HG03378 (cell line): ENCODE measurements at regions not wholly inside any gene's neighbourhood (a gene's known extent, or its start where the extent isn't known, plus 50 kb on each side); places are given as distances from the start of the nearest gene placed in this dataset.

ENCODE experiments used
- ATAC-seq: cut with Tn5 transposase; IDR thresholded peaks from one replicate; pipeline ENCODE4 v1.9.1; 2021; ENCODE audit warnings: mild to moderate bottlenecking, moderate library complexity; ENCODE audit not compliant: unreplicated experiment

GRCh38 chr13:83618966-83619365, 263.3 kb downstream of the SLITRK1 start:
- ATAC-seq, result no peak

- no peak for ATAC-seq
These were observed 268.8 kb downstream of the SLITRK1 start for GRCh38 chr13:83613524-83613923.

DNA sequence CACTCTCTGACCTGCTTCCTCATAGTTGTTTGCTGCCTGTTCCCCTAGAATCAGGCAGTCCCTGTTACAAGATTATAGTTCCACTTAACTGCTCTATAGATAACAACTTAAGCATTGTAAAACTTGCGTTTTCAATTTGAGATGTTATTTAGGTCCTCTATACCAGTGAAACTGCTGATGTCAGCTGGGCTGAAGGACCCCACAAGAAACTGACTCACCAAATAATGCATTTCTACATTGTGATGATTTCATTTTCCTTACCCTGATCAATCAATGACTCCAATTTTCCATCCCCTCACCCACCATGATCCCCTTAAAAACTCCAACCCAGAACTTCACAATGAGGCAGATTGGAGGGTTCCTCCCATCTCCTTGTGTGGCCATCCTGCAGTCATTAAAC, 280.7 kb downstream of the SLITRK1 start:
- no peak for ATAC-seq

DNA sequence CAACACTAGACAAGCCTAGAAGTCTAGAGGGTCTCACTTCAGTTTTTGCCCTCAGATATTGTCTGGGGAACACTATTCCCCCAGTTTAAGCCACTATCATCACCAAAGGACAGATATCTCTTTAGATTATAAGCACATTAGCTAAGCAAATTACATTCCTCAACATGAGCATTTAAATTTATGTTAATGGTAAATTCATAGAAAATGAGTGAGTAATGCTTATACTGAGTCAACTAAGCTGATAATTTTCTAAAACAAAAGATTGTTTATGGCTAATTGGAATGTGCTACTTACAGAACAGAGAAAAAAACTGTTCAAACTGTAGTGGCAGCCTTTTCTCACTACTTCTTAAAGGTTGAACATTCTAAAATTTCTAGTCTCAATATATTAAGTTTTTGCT, 290.2 kb downstream of the SLITRK1 start:
- no peak for ATAC-seq

DNA sequence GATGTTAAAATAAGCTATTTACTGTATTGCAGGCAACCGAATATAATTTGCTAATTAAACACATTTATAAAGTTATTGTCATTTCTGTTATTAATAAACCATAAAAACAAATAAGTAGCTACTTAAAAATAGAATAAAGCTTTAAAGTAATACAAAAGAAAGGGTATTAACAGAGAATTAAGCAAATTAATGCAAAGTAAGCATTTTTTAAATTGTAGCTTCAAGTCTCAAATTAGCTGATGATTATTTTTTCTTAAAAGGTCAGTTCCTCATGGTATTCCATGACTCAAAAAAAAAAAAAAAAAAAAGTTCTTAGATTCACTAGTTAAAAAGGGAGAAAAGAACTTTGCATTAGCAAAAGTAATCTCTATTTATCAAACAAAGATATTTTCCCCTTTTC, 292.5 kb downstream of the SLITRK1 start:
- no peak for ATAC-seq

DNA sequence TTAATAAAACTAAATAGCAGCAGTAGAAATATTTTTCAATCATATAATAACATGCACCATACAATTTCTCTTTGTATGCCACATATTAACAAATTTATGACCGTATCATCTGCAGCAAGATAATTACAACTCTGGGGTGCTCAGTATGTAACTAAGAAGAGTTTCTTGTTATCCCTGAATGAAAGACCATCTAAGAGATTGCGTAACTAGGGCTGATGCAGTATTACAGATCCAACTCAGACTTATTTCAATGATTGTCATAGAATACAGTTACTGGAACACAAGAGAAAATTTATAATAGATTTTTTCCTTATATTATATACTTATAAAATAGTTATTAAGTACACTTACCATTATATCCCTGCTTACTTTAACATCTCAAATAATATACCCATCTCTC, 305.1 kb downstream of the SLITRK1 start:
- ATAC-seq, result no peak

DNA sequence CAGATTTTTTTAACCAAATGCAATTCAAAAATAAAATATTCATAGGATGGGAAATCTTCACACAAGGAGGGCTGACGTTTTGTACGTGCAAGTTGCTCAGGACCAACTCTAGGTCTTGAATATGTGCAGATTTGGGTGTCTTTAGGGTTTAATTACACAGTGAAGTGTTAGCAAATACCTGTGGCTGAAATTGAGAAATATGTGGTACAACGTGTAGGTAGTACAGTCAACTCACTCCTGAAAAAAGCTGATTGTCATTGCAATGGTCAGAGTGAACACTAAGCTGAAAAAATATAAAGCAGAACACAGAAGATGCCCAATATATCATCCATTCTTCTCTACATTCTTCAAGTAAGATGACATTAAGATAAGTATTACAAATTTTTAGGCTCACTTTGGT, 314.3 kb downstream of the SLITRK1 start:
- ATAC-seq, result no peak

DNA sequence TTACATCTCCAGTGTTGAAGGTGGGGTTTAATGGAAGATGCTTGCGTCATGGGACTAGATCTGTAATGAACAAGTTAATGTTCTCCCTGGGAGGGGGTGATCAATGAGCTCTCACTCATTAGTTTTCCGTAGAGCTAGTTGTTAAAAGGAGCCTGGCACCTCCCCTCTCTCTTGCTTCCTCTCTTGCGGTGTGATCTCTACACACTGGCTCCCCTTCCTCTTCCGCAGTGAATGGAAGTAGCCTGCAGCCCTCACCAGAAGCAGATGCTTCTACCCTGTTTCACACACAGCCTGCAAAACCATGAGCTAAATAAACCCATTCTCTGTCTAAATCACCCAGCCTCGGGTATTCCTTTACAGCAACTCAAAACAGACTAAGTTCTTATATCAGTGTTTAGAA, 318.8 kb downstream of the SLITRK1 start:
- ATAC-seq, result no peak

DNA sequence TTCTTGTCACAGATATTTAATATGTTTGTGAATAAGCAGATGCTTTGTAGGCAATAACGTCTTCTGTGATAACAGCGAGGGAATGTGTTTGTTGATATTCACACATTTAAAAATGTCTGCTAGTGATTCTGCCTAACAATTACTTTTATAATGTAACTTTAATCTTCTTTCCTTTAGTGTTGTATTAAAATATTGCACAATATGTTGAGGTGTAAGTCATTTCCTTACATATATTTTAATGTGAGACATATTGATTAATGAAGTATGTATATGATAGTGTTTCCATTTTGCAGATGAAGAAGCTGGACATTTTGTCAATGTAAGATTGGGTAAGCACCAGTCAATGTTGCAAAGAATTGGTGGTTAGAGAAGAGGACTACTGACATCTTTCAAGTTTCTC, 324.4 kb downstream of the SLITRK1 start:
- no peak for ATAC-seq

DNA sequence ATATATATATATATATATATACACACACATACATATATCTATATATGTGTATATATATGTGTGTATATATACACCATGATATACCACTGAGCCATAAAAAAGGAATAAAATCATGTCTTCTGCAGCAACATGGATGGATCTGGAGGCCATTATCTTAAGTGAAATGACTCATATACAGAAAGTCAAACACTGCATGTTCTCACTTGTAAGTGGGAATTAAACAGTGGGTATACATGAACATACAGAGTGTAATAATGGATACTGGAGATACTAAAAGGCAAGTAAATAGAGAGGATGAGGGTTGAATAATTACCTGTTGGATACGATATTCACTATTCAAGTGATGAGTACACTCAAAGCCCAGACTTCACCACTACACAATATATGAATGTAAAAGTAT, 332.6 kb downstream of the SLITRK1 start:
- no peak for ATAC-seq

- no peak for ATAC-seq
These were observed 335.2 kb downstream of the SLITRK1 start for GRCh38 chr13:83547043-83547442.

- ATAC-seq, result no peak
These were observed 335.8 kb downstream of the SLITRK1 start for GRCh38 chr13:83546476-83546875.

- no peak for ATAC-seq
These were observed 343.6 kb downstream of the SLITRK1 start for GRCh38 chr13:83538636-83539035.

DNA sequence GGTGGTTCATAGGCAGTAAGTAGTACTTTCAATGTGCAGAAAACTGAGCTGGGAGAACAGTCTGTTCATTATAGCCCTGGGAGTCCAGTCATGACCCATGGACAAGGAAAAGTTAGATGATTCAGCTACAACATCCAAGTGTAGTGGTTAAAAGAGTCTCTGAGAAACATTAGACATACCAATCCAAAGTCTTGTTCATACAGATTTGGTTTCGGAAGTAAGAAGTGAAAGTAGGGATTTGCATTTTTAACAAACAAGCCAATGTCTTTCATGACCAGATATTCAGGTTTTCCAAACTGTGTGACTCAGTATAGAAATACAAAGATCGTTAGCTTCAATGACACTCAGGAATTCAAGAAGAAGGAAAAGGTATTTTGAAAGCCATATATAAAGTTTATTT, 345.3 kb downstream of the SLITRK1 start:
- no peak for ATAC-seq

DNA sequence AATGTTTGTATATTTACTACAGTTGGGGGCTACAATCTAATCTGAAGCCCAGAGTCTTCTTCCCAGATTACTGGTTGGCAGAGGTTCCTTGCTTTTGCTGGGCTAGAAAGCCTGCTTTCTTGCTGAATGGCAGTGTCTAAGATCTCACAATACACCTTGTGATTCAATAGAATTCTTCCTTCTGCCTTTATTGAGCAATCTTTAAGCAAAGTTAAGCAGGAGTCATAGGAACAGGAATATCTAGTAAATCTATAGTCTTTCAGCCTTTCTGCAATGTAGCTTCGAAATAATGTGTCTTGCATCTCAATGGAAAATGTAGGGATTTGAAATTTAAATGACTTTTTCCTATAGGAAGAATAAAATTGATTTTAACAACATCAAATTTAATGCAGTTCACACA, 346.1 kb downstream of the SLITRK1 start:
- no peak for ATAC-seq

- no peak for ATAC-seq
These were observed 349.5 kb downstream of the SLITRK1 start for GRCh38 chr13:83532809-83533208.

GRCh38 chr13:83531022-83531421, 351.3 kb downstream of the SLITRK1 start:
- no peak for ATAC-seq

DNA sequence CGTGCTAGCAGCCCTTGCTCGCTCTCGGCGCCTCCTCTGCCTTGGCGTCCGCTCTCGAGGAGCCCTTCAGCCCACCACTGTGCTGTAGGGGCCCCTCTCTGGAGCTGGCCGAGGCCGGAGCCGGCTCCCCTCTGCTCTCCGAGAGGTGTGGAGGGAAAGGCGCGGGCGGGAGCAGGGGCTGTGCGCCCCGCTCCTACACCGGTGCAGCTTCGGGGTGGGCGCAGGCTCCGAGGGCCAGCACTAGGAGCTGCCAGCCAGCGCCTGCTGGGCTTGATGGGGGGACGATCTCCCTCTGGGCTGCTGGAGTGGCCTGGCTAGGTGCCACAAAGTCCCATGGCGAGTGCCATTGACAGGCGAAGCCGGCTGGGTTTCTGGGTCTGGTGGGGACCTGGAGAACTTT, 365.5 kb downstream of the SLITRK1 start:
- no peak for ATAC-seq

DNA sequence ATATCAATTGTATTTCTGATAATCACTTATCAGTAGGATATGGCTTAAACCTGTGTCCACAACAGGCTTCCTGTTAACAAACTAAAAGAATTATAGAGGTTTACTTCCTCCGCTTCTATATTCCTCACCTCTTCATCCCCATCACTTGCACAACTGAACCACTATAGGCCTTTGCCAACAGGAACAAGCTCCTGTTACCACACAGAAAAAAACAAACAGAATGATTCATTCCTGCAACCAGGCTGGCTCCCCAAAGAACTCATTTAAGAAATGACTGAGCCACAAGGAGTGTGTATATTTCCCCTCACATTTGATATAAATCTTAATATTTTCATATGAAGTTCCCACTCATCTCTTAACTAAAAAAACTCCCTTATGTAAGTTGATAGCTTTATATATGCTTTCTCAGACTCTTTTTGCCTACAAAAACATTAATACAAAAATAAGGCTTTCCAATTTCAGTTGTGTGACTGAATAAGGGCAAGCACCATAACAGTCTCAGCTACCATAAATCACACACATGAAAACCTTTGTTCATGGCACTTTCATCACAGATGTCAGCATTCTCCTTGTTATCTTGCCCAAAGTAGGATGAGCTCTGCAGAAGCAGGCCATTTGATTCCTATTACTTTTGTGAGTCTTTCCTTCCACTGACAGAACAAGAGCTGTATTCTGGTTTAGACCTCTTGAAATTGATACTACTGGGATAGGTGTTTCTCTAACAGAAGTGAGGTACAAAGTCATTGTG, 366.8 kb downstream of the SLITRK1 start:
- ATAC-seq, result no peak

DNA sequence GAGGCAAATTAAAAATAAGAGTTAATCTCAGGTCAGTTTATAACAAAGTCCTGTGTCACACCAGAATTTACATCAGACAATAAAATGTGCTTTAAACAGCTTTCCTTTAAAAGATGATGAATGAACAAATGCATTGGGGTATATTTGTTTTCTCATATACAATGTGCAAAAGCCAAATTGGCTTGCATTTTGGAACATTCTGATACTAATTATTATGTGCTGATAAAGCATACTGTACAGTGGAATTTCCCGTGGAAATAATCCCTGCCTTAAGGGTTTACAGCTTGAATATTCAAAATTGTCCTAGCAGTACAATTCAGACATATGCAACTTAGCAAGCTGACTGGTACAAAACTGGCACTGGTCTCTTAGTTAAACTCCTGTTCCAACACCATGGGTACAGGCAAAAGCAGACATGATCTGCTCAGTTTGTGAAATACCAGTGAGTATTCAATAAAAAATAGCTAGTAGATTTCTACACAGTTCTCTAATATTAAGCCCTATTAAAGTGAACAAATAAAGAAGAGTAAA, 373.4 kb downstream of the SLITRK1 start:
- ATAC-seq, result no peak

- no peak for ATAC-seq
These were observed 378.9 kb downstream of the SLITRK1 start for GRCh38 chr13:83503424-83503823.

DNA sequence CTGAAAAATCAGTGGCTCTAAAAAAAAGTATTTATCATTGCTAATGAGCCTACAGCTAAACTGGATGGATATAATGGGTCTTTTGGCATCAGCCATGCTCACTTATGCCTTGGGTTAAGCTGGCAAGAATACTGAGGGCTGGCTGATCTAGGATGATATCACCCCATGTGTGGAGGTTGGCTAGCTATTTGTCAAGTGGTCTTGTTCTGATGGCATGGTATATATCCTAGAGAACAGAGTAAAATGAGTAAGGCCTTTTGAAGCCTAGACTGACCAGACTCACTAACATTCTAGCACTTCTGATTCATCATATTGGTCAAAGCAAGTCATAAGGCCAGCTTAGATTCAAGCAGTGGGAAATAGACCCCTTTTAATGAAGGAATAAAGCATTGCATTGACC, 383.0 kb downstream of the SLITRK1 start:
- no peak for ATAC-seq
